ENCODE measurements at regions not wholly inside any gene's neighbourhood (a gene's known extent, or its start where the extent isn't known, plus 50 kb on each side); places are given as distances from the start of the nearest gene placed in this dataset.

GRCh38 chr5:167900340-167900935, 391.0 kb upstream of the WWC1 start:
- WGBS (ENCODE audit: insufficient coverage), result 88% methylated on average over 6 of the region's 6 CpGs
- Histone ChIP-seq H2AFZ (ENCODE audit: insufficient read depth, low read depth, low read length, poor library complexity, severe bottlenecking) (no peak overlapping the region), H3K4me2 (replicated peaks; ENCODE audit: low read depth, low read length, poor library complexity, severe bottlenecking) (no peak overlapping the region), H3K36me3 (replicated peaks in 1 of 2; ENCODE audit: control extremely low read depth in 1 of 2, control insufficient read depth in 1 of 2, extremely low read depth in 1 of 2, insufficient read depth in 2 of 2, low read length in 1 of 2) (no peaks in the 10 kb centered on the region), H3K79me2 (ENCODE audit: control insufficient read depth, insufficient read depth, low read length) (no peaks in the 10 kb centered on the region), H4K20me1 (ENCODE audit: control insufficient read depth, insufficient read depth, low read length, poor library complexity, severe bottlenecking) (no peaks in the 10 kb centered on the region), H3K27ac (ENCODE audit: low read length in 2 of 2) (no peak overlapping the region), H3K9me3 (ENCODE audit: control extremely low read depth in 1 of 3, control insufficient read depth in 2 of 3, insufficient read depth in 1 of 3, low read length in 2 of 3) (no peaks in the 10 kb centered on the region), H3K27me3 (replicated peaks in 1 of 4; ENCODE audit: control extremely low read depth in 1 of 4, control insufficient read depth in 3 of 4, insufficient read depth in 4 of 4, low read length in 3 of 4) (no peaks in the 10 kb centered on the region), H3K9ac (ENCODE audit: low read length) (no peak overlapping the region), H3K4me3 (ENCODE audit: control extremely low read depth in 1 of 5, extremely low read depth in 1 of 5, insufficient read depth in 1 of 5, low read depth in 2 of 5, low read length in 4 of 5) (no peak overlapping the region), H3K4me1 (ENCODE audit: control insufficient read depth in 2 of 2, insufficient read depth in 2 of 2, low read length in 2 of 2) (no peaks in the 10 kb centered on the region)
- no peak for DNase-seq
- TF ChIP-seq EZH2 (IDR thresholded peaks at IDR 0.05; ENCODE audit: borderline replicate concordance, insufficient read depth, low read depth, low read length, poor library complexity, severe bottlenecking), result no peak
- TF ChIP-seq CTCF (IDR thresholded peaks at IDR 0.05), result no peak
- ChIA-PET CTCF (no interaction called here), POLR2A (no interaction called here)
- ATAC-seq (ENCODE audit: low read depth), result no peak
- Mint-ChIP-seq H3K4me1 (no peaks in the 10 kb centered on the region), H3K27ac (no peak overlapping the region), H3K4me3 (no peak overlapping the region), H3K27me3 (no peaks in the 10 kb centered on the region), H3K9me3 (ENCODE audit: insufficient read depth) (peaks cover 4% of the 10 kb centered on the region)
- intact Hi-C loops (cut with micrococcal nuclease), result no loop called here

- ChIA-PET CTCF (no interaction called here), POLR2A (no interaction called here)
- no peak overlapping the region for H3K27ac Mint-ChIP-seq
- Histone ChIP-seq H3K4me1 (ENCODE audit: control insufficient read depth in 2 of 2, insufficient read depth in 2 of 2, low read length in 2 of 2) (no peaks in the 10 kb centered on the region), H3K9ac (ENCODE audit: low read length) (no peak overlapping the region), H3K36me3 (replicated peaks in 1 of 2; ENCODE audit: control extremely low read depth in 1 of 2, control insufficient read depth in 1 of 2, extremely low read depth in 1 of 2, insufficient read depth in 2 of 2, low read length in 1 of 2) (no peaks in the 10 kb centered on the region), H3K9me3 (ENCODE audit: control extremely low read depth in 1 of 3, control insufficient read depth in 2 of 3, insufficient read depth in 1 of 3, low read length in 2 of 3) (no peaks in the 10 kb centered on the region), H3K79me2 (ENCODE audit: control insufficient read depth, insufficient read depth, low read length) (no peaks in the 10 kb centered on the region), H3K27ac (ENCODE audit: low read length in 2 of 2) (no peak overlapping the region), H2AFZ (ENCODE audit: insufficient read depth, low read depth, low read length, poor library complexity, severe bottlenecking) (no peak overlapping the region), H4K20me1 (ENCODE audit: control insufficient read depth, insufficient read depth, low read length, poor library complexity, severe bottlenecking) (no peaks in the 10 kb centered on the region), H3K4me2 (replicated peaks; ENCODE audit: low read depth, low read length, poor library complexity, severe bottlenecking) (no peak overlapping the region), H3K27me3 (replicated peaks in 1 of 4; ENCODE audit: control extremely low read depth in 1 of 4, control insufficient read depth in 3 of 4, insufficient read depth in 4 of 4, low read length in 3 of 4) (no peaks in the 10 kb centered on the region), H3K4me3 (ENCODE audit: control extremely low read depth in 1 of 5, extremely low read depth in 1 of 5, insufficient read depth in 1 of 5, low read depth in 2 of 5, low read length in 4 of 5) (no peak overlapping the region)
- no peaks in the 10 kb centered on the region for H3K4me1 Mint-ChIP-seq
- intact Hi-C loops (cut with micrococcal nuclease), result no loop called here
- TF ChIP-seq EZH2 (IDR thresholded peaks at IDR 0.05; ENCODE audit: borderline replicate concordance, insufficient read depth, low read depth, low read length, poor library complexity, severe bottlenecking) (no peak), CTCF (IDR thresholded peaks at IDR 0.05) (no peak)
- H3K9me3 Mint-ChIP-seq (ENCODE audit: insufficient read depth), result peaks cover 2% of the 10 kb centered on the region
- WGBS (ENCODE audit: insufficient coverage), result 68% methylated on average over 5 of the region's 9 CpGs
- no peaks in the 10 kb centered on the region for H3K27me3 Mint-ChIP-seq
- ATAC-seq (ENCODE audit: low read depth) (no peak), DNase-seq (no peak)
- no peak overlapping the region for H3K4me3 Mint-ChIP-seq
These were observed 389.1 kb upstream of the WWC1 start for GRCh38 chr5:167902298-167902697.
